ENCODE measurements at regions not wholly inside any gene's neighbourhood (a gene's known extent, or its start where the extent isn't known, plus 50 kb on each side); places are given as distances from the start of the nearest gene placed in this dataset.

DNA sequence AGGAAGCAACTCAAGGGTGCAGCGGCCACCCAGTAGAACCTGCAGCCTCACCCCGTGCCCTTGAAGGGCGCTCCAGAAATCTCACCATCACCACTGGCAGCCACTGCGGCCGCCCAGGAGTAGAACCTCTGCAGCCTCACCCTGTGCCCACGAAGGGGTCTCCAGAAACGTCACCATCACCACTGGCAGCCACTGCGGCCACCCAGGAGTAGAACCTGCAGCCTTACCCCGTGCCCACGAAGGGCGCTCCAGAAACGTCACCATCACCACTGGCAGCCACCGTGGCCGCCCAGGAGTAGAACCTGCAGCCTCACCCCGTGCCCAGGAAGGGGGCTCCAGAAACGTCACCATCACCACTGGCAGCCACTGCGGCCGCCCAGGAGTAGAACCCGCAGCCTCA lies 336.0 kb downstream of the TEX29 start:
- Histone ChIP-seq H3K27me3 (replicated peaks; ENCODE audit: insufficient read depth, low read depth, low read length, poor library complexity) (peaks cover 86% of the 10 kb centered on the region), H3K4me3 (ENCODE audit: low read depth, low read length, poor library complexity, severe bottlenecking) (no peak overlapping the region), H3K4me1 (ENCODE audit: insufficient read depth, low read length, poor library complexity, severe bottlenecking) (no peaks in the 10 kb centered on the region), H3K27ac (ENCODE audit: low read depth, low read length, poor library complexity, severe bottlenecking) (no peak overlapping the region), H3K9me3 (ENCODE audit: low read depth, low read length, poor library complexity, severe bottlenecking) (no peaks in the 10 kb centered on the region), H3K36me3 (ENCODE audit: insufficient read depth, low read length, poor library complexity, severe bottlenecking) (no peaks in the 10 kb centered on the region)
- ChIA-PET CTCF (no interaction called here), POLR2A (ENCODE audit: low non-redundant PET) (no interaction called here)
- TF ChIP-seq EZH2 (IDR thresholded peaks at IDR 0.05; ENCODE audit: borderline replicate concordance, low read depth, low read length, poor library complexity, severe bottlenecking): no peak
- TF ChIP-seq, protein P1, sequence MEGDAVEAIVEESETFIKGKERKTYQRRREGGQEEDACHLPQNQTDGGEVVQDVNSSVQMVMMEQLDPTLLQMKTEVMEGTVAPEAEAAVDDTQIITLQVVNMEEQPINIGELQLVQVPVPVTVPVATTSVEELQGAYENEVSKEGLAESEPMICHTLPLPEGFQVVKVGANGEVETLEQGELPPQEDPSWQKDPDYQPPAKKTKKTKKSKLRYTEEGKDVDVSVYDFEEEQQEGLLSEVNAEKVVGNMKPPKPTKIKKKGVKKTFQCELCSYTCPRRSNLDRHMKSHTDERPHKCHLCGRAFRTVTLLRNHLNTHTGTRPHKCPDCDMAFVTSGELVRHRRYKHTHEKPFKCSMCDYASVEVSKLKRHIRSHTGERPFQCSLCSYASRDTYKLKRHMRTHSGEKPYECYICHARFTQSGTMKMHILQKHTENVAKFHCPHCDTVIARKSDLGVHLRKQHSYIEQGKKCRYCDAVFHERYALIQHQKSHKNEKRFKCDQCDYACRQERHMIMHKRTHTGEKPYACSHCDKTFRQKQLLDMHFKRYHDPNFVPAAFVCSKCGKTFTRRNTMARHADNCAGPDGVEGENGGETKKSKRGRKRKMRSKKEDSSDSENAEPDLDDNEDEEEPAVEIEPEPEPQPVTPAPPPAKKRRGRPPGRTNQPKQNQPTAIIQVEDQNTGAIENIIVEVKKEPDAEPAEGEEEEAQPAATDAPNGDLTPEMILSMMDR (conservative IDR thresholded peaks at IDR 0.05; ENCODE audit: low read depth, low read length): no peak
- no TSS peak for BruUV-seq (replicated peaks)
- intact Hi-C loops (cut with micrococcal nuclease; ENCODE audit: unreplicated experiment): no loop called here
- no peak for DNase-seq (ENCODE audit: low spot score)

DNA sequence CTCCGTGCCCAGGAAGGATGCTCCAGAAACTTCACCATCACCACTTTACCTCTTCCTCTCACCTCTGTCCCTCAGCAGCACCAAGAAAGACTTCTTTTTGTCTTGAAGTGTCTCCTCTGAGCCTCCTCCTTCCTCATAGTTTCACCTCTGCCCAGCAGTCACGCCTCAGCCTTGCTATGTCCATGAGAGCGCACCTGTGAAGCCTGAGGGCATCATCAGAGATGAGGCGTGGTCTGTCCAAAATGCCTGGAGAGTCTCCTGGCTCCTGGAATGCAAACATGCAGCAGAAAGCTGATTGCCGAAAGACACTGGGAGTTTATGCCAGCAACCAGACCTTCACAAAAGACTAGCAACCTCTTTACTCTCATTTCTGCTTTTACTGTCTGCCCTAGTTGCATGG lies 336.6 kb downstream of the TEX29 start:
- no peak for DNase-seq (ENCODE audit: low spot score)
- ChIA-PET POLR2A (ENCODE audit: low non-redundant PET) (no interaction called here), CTCF (no interaction called here)
- Histone ChIP-seq H3K9me3 (ENCODE audit: low read depth, low read length, poor library complexity, severe bottlenecking) (no peaks in the 10 kb centered on the region), H3K27me3 (replicated peaks; ENCODE audit: insufficient read depth, low read depth, low read length, poor library complexity) (peaks cover 80% of the 10 kb centered on the region), H3K36me3 (ENCODE audit: insufficient read depth, low read length, poor library complexity, severe bottlenecking) (no peaks in the 10 kb centered on the region), H3K4me1 (ENCODE audit: insufficient read depth, low read length, poor library complexity, severe bottlenecking) (no peaks in the 10 kb centered on the region), H3K27ac (ENCODE audit: low read depth, low read length, poor library complexity, severe bottlenecking) (no peak overlapping the region), H3K4me3 (ENCODE audit: low read depth, low read length, poor library complexity, severe bottlenecking) (no peak overlapping the region)
- TF ChIP-seq EZH2 (IDR thresholded peaks at IDR 0.05; ENCODE audit: borderline replicate concordance, low read depth, low read length, poor library complexity, severe bottlenecking): no peak
- TF ChIP-seq, protein P1 (conservative IDR thresholded peaks at IDR 0.05; ENCODE audit: low read depth, low read length): no peak
- intact Hi-C loops (cut with micrococcal nuclease; ENCODE audit: unreplicated experiment): no loop called here
- no TSS peak for BruUV-seq (replicated peaks)

DNA sequence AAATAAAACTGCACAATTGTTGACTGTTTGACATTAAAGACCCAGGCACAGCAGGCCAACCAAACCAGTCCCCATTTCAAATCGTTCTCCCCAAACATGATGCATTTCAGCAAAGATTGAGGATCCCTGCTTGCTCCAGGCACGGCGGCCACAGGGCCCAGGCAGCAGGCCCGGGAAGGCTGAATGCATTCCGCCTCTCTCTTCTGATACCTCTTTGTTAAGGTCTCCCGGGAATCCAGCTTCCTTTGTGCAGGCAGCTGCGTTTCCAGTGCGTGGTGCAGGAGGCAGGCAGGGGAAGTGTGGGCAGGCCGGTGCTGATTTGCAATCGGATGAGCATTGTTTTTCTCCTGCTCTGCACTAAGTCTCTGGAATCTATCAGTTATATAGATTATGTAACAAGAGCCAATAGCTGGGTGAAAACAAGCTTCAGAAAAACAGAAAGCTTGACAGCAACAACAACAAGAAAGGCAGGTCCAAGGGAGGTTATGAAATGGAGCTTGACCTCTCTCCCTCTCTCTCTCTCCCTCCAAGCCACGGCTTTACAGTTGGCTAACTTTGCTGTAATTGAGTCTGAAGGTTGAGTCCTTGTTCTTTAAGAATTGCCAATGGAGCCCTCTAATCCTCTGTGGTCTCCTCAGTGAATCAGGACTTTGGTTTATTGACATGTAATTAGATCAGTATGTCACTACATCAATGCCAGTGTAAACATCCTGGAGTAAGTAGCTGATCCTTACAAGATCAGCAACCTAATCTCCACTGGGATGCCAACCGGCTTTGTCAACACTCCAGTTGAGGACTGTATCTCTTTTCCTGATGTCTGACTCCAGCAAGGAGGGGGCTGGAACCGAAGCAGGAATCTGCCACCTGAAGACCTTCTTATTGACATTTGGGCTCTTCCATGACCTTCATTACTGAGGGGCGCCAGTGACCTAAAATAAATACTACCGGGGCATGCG lies 338.0 kb downstream of the TEX29 start:
- TF ChIP-seq, protein P1 (conservative IDR thresholded peaks at IDR 0.05; ENCODE audit: low read depth, low read length): no peak
- TF ChIP-seq EZH2 (IDR thresholded peaks at IDR 0.05; ENCODE audit: borderline replicate concordance, low read depth, low read length, poor library complexity, severe bottlenecking): no peak
- Histone ChIP-seq H3K4me3 (ENCODE audit: low read depth, low read length, poor library complexity, severe bottlenecking) (no peak overlapping the region), H3K27me3 (replicated peaks; ENCODE audit: insufficient read depth, low read depth, low read length, poor library complexity) (peaks cover 77% of the 10 kb centered on the region), H3K27ac (ENCODE audit: low read depth, low read length, poor library complexity, severe bottlenecking) (no peak overlapping the region), H3K9me3 (ENCODE audit: low read depth, low read length, poor library complexity, severe bottlenecking) (no peaks in the 10 kb centered on the region), H3K36me3 (ENCODE audit: insufficient read depth, low read length, poor library complexity, severe bottlenecking) (no peaks in the 10 kb centered on the region), H3K4me1 (ENCODE audit: insufficient read depth, low read length, poor library complexity, severe bottlenecking) (no peaks in the 10 kb centered on the region)
- no TSS peak for BruUV-seq (replicated peaks)
- peak; percentile 33 for DNase-seq (ENCODE audit: low spot score)
- intact Hi-C loops (cut with micrococcal nuclease; ENCODE audit: unreplicated experiment): no loop called here
- ChIA-PET CTCF (no interaction called here), POLR2A (ENCODE audit: low non-redundant PET) (no interaction called here)
